ENCODE measurements at regions not wholly inside any gene's neighbourhood (a gene's known extent, or its start where the extent isn't known, plus 50 kb on each side); places are given as distances from the start of the nearest gene placed in this dataset.

DNA sequence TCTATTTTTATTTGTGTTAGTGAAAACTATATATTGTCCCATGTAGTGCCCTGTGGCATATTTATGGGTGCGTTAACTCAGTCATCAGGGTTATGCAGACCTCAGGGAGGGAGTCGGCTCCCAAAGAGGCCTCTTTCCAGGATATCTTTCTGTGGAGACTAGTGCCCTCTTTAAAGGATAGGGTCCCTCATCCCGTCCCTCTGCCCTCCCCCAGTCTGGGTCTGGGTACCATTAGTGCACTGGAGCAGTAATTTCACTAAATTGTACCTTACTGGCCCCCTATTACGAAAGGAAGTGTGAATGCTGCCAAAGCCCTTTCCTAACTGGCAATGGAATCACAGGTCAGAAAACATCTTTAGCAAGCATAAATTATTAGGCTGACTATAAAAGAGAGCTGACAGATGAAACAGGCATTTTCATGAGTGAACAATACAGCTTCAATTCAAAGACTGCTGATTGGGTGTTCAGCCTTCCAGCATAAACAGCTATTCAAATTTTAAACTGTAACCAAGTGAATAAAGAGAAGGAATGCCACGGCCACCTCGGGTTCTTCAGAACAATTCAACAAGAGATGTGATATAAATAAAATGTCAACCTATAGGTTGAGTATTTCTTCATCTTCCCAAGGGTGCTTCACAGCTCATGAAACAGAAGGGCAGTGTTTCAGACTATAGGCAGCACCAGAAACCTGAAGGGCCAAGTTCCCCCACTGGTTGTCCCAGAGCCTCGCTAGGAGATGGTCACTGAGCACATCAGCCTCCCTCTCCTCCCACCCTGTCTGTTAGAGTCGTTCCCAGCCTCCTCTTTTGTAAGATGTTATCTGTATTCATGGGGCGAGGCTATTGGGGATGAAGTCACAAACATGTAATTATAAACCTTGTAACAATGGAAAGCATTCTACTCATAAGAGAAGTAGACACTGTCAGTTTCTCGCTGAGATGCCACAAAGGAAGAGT lies 318.7 kb downstream of the TMEM161B start:
- no peak for DNase-seq (ENCODE audit: low spot score)

GRCh38 chr5:87948486-87948885 lies 320.2 kb downstream of the TMEM161B start:
- DNase-seq (ENCODE audit: low spot score): no peak

- no peak for DNase-seq (ENCODE audit: low spot score)
These were observed 322.4 kb downstream of the TMEM161B start for GRCh38 chr5:87946271-87946670.

DNA sequence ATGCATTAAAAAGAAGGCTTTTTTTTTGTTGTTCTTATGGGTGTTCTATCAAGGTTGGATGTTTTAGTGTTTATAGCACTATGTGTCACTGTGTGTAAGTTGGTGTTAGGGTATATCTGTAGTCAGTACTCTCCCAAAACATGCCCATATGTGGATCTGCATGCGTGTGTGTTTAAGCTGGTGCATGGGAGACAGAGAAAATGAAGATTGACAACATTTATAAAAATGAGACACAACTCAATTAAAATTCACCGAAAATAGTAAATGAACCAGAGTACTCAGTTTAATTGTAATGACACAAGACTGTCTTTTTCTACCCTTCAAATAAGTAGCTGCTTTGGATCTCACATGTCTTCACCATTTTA lies 323.4 kb downstream of the TMEM161B start:
- no peak for DNase-seq (ENCODE audit: low spot score)

GRCh38 chr5:87944553-87945285 lies 323.9 kb downstream of the TMEM161B start:
- DNase-seq (ENCODE audit: low spot score): peak; percentile 73

DNA sequence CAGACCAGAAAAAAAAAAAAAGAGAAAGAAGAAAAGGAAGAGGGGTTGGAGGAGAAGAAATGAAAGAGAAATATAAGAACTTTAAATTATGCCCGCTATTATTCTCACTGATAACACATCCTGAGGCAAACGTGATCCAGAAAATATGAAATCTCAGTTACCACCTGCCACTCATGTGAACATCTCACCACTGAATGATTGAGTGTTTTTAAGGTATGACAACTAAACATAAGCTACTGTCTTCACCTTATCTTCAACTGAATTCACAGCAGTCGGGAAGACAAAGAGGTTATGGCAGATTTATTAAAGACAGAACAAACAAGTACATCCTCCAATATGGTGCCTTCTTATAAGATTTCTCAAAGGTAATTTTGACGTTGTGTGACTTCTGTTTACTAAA lies 327.9 kb downstream of the TMEM161B start:
- no peak for DNase-seq (ENCODE audit: low spot score)

GRCh38 chr5:87936667-87937066 lies 332.0 kb downstream of the TMEM161B start:
- DNase-seq (ENCODE audit: low spot score): no peak

- DNase-seq (ENCODE audit: low spot score): no peak
These were observed 344.2 kb downstream of the TMEM161B start for GRCh38 chr5:87924436-87924835.

- peak; percentile 16 for DNase-seq (ENCODE audit: low spot score)
These were observed 352.3 kb downstream of the TMEM161B start for GRCh38 chr5:87916320-87916719.

- DNase-seq (ENCODE audit: low spot score): no peak
These were observed 356.2 kb downstream of the TMEM161B start for GRCh38 chr5:87912419-87912818.

DNA sequence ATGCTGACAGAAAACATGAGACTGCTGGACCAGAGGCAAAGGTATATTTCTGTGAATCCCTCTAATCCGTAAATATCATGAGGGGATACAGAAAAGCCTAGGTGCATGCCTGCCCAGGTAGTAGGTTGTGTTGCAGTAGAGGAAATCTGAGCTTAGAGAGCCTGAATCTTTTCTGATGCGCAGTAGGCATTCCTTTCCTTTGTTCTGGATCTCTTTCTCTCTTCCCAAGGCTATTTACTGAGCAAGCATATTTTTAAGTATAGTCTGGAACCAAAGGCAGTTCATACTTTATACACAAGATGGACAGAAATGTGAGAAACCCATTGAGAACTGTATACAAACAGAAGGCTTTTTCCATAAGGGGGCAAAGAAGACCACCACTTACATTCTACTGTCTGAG lies 359.3 kb downstream of the TMEM161B start:
- DNase-seq (ENCODE audit: low spot score): peak; percentile 26

DNA sequence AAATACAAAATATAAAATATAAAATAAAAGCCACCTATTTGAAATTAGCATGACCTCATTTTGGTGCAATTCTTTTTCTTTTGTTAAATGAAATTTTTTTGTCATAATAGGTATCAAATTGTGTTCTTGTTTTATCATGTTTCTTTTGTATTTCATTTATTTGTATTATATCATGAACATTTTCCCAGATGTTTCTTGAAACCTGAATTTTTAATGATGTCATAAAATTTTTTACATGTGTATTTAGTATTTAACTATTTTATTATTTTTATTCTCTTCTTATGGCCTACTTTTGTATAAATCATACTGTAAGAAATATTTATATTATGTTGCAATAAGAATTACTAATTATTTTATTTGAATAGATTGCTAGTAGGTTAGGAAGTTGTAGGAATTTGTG lies 361.7 kb downstream of the TMEM161B start:
- DNase-seq (ENCODE audit: low spot score): no peak

- DNase-seq (ENCODE audit: low spot score): no peak
These were observed 368.2 kb downstream of the TMEM161B start for GRCh38 chr5:87900419-87900818.

GRCh38 chr5:87899721-87900131 lies 368.9 kb downstream of the TMEM161B start:
- DNase-seq (ENCODE audit: low spot score): no peak

DNA sequence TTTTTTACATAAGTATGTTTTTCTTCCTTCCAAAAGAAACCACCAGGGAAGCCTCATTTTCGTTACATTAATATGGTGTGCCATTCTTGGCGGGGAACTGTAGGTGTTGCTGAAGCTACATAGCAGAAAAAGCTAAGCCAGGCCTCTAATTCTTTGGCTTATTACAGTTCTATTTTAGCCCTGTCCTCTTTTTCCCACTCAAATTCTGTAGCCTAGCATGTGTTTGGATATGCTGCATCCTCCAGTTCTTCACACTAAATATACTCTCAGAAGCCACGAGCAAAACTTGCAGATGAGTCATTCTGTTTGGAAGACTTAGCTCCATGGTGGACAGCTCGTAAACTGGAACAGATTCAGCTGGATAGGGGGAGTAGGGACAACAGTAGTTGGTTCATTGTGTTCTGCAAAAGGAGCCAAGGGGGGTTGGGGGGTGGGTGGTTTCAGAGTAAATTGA lies 369.4 kb downstream of the TMEM161B start:
- DNase-seq (ENCODE audit: low spot score): no peak

DNA sequence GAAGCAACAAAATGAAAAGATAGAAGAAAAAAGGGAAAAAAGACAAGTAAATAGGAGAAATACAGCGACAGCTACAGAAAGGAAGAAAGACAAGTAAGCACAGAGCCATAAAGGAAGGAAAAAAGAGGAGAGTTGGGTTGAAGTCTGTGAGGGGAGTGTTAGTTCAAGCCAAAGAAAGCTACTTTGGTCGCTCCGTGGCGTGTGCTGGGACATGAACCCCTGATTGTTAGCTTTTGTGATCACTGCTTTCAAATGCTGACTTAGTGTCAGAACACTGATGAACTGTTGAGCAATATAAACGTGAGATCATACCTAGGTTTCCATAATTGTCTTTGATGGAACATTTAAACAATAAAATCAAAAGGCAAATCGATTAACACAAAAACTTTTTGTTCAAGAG lies 370.1 kb downstream of the TMEM161B start:
- no peak for DNase-seq (ENCODE audit: low spot score)

DNA sequence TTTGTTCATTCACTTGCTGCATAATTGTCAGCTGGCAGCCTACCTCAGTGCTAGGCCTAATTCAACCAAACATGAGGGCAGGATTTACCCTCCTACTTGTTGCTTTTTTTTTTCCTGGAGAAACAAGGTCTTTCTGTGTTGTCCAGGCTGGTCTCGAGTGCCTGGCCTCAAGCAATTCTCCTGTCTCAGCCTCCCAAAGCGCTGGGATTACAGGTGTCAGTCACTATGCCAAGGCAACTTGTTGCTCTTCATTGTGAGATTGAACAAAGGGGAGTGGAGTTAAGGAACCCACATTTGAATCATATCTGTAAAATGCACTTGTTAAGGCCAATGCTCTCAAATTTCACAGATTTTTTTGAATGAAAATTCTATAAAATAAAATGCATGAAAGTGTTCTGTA lies 380.5 kb downstream of the TMEM161B start:
- no peak for DNase-seq (ENCODE audit: low spot score)

GRCh38 chr5:87887247-87887646 lies 381.4 kb downstream of the TMEM161B start:
- no peak for DNase-seq (ENCODE audit: low spot score)

DNA sequence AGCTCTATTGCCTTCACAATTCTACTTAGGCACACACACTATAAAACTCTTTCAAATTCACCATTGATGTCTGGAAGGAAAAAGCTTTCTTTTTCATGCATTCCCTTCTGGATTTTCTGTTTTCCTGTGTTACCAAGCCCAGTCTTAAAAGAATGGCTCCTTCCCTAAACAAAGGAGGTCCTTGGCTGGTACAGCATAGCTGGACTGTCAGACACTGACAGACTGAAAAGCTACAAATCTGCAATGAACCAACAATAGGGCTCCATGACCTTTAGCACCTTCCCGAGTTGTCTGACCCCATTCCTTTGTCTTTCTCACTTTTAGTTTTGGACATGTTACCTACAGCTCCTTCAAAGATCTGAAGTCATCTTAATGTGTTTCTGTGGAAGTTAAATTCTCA lies 382.5 kb downstream of the TMEM161B start:
- no peak for DNase-seq (ENCODE audit: low spot score)

GRCh38 chr5:87885758-87886157 lies 382.9 kb downstream of the TMEM161B start:
- no peak for DNase-seq (ENCODE audit: low spot score)

DNA sequence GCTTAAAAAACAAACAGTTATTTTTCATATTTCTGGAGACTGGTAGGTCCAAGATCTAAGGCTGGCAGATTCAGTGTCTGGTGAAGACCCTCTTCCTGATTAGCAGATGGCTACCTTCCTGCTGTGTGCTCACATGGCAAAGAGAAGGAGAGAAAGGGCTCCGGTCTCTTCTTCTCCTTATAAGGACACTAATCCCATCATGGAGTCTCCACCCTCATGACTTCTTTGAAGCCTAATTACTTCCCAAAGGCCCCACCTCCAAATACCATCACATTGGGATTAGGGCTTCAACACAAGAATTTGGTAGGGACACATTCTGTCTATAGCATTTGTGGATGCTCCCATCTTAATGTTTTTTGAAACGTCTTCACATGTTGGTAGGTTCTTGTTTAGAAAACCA lies 391.1 kb downstream of the TMEM161B start:
- no peak for DNase-seq (ENCODE audit: low spot score)

GRCh38 chr5:87877023-87877422 lies 391.6 kb downstream of the TMEM161B start:
- DNase-seq (ENCODE audit: low spot score): no peak

DNA sequence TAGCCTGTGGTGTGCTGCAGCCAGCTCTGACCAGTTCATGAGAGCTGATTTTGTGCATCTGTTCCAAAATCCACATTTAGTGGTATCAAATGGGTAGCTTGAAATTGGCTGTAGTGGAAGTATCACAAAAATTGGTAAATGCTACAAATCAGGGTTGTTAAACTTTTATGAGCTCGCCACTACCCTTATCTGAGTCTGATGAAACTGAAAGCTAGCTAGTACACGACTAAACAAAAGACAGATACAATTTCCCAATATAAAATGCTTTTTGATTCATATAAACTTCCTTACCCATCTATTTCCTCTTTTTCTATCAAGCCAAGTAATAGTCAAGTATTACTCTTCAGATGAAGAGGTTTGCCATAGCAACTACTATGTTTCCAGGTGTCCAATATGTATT lies 392.0 kb downstream of the TMEM161B start:
- DNase-seq (ENCODE audit: low spot score): no peak

Measured in iPS-NIHi11 (cell line).